HepG2 (cell line): ENCODE measurements at regions not wholly inside any gene's neighbourhood (a gene's known extent, or its start where the extent isn't known, plus 50 kb on each side); places are given as distances from the start of the nearest gene placed in this dataset.

Source experiments
- CC2D1A ChIP-seq: sonication (generic); formaldehyde crosslinking; IDR thresholded peaks from 2 replicates; pipeline ENCODE4 v1.8.1; 2023; ENCODE audit warnings: mild to moderate bottlenecking, missing genetic modification reagents
- CHD4 ChIP-seq: fragments of 200-600 bp; sonication (generic); IDR thresholded peaks from 2 replicates; pipeline ENCODE4 v1.7.0; 2017; ENCODE audit warnings: mild to moderate bottlenecking, low read length, borderline replicate concordance
- ESRRA ChIP-seq: sonication (generic); formaldehyde crosslinking; IDR thresholded peaks from 2 replicates; pipeline ENCODE4 v1.5.1; 2020; ENCODE audit warnings: mild to moderate bottlenecking, low read depth, missing genetic modification reagents
- ETV6 ChIP-seq: sonication (generic); formaldehyde crosslinking; conservative IDR thresholded peaks from 2 replicates; pipeline ENCODE4 v1.4.0; 2020; ENCODE audit warnings: missing genetic modification reagents
- RBAK ChIP-seq: sonication (generic); formaldehyde crosslinking; IDR thresholded peaks from 2 replicates; pipeline ENCODE4 v1.5.1; 2020; ENCODE audit warnings: mild to moderate bottlenecking, missing genetic modification reagents
- SMARCC2 ChIP-seq: fragments of 450-650 bp; IDR thresholded peaks from 2 replicates; pipeline ENCODE4 v1.6.1; 2017; ENCODE audit warnings: antibody characterized with exemption, mild to moderate bottlenecking
- TCF7L2 ChIP-seq: IDR thresholded peaks from 2 replicates; pipeline ENCODE4 v1.6.1; 2011; ENCODE audit warnings: mild to moderate bottlenecking, low read depth, low read length, moderate library complexity
- TF ChIP-seq, protein P1 (sequence below): sonication (generic); formaldehyde crosslinking; IDR thresholded peaks from 2 replicates; pipeline ENCODE4 v1.4.0; 2020; ENCODE audit warnings: missing genetic modification reagents
- TF ChIP-seq, protein P2 (sequence below): sonication (generic); formaldehyde crosslinking; IDR thresholded peaks from 2 replicates; pipeline ENCODE4 v1.5.0; 2020; ENCODE audit warnings: mild to moderate bottlenecking, missing genetic modification reagents, moderate library complexity
- TF ChIP-seq, protein P3 (sequence below): sonication (generic); formaldehyde crosslinking; IDR thresholded peaks from 2 replicates; pipeline ENCODE4 v1.4.0; 2020; ENCODE audit warnings: missing genetic modification reagents
- TF ChIP-seq, protein P4 (sequence below), 2 experiments: sonication (generic) in 1 of 2; formaldehyde crosslinking in 1 of 2; IDR thresholded peaks; 2 replicates each; pipeline versions ENCODE4 v1.5.1 to v1.6.1; 2011 to 2020; ENCODE audit warnings: borderline replicate concordance in 1 of 2, low read depth in 1 of 2, low read length in 1 of 2, mild to moderate bottlenecking in 1 of 2, missing genetic modification reagents in 1 of 2, moderate library complexity in 1 of 2
- TF ChIP-seq, protein P5 (sequence below): sonication (generic); formaldehyde crosslinking; IDR thresholded peaks from 2 replicates; pipeline ENCODE4 v1.4.0; 2020; ENCODE audit warnings: mild to moderate bottlenecking, missing genetic modification reagents

DNA sequence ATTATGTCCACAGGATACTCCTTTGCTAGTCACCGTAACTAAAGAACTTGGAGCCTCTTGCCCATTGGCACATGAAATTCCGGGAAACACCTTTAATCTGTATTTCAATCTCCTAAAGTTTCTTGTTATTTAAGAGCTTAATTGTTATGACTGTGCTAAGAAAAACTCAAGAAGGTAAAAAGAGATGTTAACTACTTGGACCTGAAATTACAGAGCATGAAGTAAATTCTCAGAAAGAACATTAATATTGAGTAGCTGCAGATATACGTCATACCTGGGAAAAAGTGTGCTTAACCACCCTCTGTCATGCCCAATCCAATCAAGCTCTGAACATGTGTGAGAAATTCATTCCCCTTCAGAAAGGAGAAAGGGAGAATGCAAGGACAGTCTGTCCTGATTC is 394.9 kb upstream of the PTGER4 start:
- TF ChIP-seq ESRRA (no peak), TCF7L2 (no peak), ETV6 (CRISPR knock-in tag) (no peak), SMARCC2 (no peak), CC2D1A (CRISPR knock-in tag) (no peak), CHD4 (no peak), RBAK (CRISPR knock-in tag) (no peak)
- TF ChIP-seq, protein P1, sequence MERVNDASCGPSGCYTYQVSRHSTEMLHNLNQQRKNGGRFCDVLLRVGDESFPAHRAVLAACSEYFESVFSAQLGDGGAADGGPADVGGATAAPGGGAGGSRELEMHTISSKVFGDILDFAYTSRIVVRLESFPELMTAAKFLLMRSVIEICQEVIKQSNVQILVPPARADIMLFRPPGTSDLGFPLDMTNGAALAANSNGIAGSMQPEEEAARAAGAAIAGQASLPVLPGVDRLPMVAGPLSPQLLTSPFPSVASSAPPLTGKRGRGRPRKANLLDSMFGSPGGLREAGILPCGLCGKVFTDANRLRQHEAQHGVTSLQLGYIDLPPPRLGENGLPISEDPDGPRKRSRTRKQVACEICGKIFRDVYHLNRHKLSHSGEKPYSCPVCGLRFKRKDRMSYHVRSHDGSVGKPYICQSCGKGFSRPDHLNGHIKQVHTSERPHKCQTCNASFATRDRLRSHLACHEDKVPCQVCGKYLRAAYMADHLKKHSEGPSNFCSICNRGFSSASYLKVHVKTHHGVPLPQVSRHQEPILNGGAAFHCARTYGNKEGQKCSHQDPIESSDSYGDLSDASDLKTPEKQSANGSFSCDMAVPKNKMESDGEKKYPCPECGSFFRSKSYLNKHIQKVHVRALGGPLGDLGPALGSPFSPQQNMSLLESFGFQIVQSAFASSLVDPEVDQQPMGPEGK (CRISPR knock-in tag): no peak
- TF ChIP-seq, protein P2, sequence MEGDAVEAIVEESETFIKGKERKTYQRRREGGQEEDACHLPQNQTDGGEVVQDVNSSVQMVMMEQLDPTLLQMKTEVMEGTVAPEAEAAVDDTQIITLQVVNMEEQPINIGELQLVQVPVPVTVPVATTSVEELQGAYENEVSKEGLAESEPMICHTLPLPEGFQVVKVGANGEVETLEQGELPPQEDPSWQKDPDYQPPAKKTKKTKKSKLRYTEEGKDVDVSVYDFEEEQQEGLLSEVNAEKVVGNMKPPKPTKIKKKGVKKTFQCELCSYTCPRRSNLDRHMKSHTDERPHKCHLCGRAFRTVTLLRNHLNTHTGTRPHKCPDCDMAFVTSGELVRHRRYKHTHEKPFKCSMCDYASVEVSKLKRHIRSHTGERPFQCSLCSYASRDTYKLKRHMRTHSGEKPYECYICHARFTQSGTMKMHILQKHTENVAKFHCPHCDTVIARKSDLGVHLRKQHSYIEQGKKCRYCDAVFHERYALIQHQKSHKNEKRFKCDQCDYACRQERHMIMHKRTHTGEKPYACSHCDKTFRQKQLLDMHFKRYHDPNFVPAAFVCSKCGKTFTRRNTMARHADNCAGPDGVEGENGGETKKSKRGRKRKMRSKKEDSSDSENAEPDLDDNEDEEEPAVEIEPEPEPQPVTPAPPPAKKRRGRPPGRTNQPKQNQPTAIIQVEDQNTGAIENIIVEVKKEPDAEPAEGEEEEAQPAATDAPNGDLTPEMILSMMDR (CRISPR knock-in tag): no peak
- TF ChIP-seq, protein P3, sequence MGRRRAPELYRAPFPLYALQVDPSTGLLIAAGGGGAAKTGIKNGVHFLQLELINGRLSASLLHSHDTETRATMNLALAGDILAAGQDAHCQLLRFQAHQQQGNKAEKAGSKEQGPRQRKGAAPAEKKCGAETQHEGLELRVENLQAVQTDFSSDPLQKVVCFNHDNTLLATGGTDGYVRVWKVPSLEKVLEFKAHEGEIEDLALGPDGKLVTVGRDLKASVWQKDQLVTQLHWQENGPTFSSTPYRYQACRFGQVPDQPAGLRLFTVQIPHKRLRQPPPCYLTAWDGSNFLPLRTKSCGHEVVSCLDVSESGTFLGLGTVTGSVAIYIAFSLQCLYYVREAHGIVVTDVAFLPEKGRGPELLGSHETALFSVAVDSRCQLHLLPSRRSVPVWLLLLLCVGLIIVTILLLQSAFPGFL: no peak
- TF ChIP-seq, protein P4, sequence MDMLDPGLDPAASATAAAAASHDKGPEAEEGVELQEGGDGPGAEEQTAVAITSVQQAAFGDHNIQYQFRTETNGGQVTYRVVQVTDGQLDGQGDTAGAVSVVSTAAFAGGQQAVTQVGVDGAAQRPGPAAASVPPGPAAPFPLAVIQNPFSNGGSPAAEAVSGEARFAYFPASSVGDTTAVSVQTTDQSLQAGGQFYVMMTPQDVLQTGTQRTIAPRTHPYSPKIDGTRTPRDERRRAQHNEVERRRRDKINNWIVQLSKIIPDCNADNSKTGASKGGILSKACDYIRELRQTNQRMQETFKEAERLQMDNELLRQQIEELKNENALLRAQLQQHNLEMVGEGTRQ (IDR thresholded peaks at IDR 0.05; ENCODE audit: low read depth, low read length): no peak
- TF ChIP-seq, protein P4 (CRISPR knock-in tag; IDR thresholded peaks at IDR 0.05; ENCODE audit: borderline replicate concordance): no peak
- TF ChIP-seq, protein P5, sequence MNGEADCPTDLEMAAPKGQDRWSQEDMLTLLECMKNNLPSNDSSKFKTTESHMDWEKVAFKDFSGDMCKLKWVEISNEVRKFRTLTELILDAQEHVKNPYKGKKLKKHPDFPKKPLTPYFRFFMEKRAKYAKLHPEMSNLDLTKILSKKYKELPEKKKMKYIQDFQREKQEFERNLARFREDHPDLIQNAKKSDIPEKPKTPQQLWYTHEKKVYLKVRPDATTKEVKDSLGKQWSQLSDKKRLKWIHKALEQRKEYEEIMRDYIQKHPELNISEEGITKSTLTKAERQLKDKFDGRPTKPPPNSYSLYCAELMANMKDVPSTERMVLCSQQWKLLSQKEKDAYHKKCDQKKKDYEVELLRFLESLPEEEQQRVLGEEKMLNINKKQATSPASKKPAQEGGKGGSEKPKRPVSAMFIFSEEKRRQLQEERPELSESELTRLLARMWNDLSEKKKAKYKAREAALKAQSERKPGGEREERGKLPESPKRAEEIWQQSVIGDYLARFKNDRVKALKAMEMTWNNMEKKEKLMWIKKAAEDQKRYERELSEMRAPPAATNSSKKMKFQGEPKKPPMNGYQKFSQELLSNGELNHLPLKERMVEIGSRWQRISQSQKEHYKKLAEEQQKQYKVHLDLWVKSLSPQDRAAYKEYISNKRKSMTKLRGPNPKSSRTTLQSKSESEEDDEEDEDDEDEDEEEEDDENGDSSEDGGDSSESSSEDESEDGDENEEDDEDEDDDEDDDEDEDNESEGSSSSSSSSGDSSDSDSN (CRISPR knock-in tag): no peak
